ENCODE measurements at regions not wholly inside any gene's neighbourhood (a gene's known extent, or its start where the extent isn't known, plus 50 kb on each side); places are given as distances from the start of the nearest gene placed in this dataset.
A peak's percentile ranks its signal among the peaks of the same experiment; 100 is the strongest.

GRCh38 chr4:181006499-181007260 is 1236.5 kb upstream of the TENM3 start:
- no peaks in the 10 kb centered on the region for H3K27me3 ChIP-seq
- no peak for DNase-seq (ENCODE audit: extremely low spot score in 2 of 2)
- H3K4me1 ChIP-seq: peaks cover 10% of the 10 kb centered on the region
- H3K36me3 ChIP-seq: no peaks in the 10 kb centered on the region
- H3K4me3 ChIP-seq: peak overlapping the region in 1 of 2 donors; percentile 18
- intact Hi-C loops (cut with DNase I): no loop called here
- TF ChIP-seq CTCF (IDR thresholded peaks at IDR 0.05) (no peak), POLR2AphosphoS5 (IDR thresholded peaks at IDR 0.05; ENCODE audit: insufficient read depth in 1 of 2, low read depth in 1 of 2) (no peak), POLR2A (IDR thresholded peaks at IDR 0.05) (no peak)
- H3K27ac ChIP-seq: no peak overlapping the region
- H3K9me3 ChIP-seq: no peaks in the 10 kb centered on the region

GRCh38 chr4:181007751-181008150 is 1235.5 kb upstream of the TENM3 start:
- Histone ChIP-seq H3K27ac (no peak overlapping the region), H3K4me3 (no peak overlapping the region), H3K4me1 (peaks cover 10% of the 10 kb centered on the region), H3K9me3 (no peaks in the 10 kb centered on the region), H3K36me3 (no peaks in the 10 kb centered on the region), H3K27me3 (no peaks in the 10 kb centered on the region)
- no peak for TF ChIP-seq POLR2AphosphoS5 (IDR thresholded peaks at IDR 0.05; ENCODE audit: insufficient read depth in 1 of 2, low read depth in 1 of 2)
- TF ChIP-seq CTCF (IDR thresholded peaks at IDR 0.05): no peak
- no peak for TF ChIP-seq POLR2A (IDR thresholded peaks at IDR 0.05)
- intact Hi-C loops (cut with DNase I): no loop called here
- no peak for DNase-seq (ENCODE audit: extremely low spot score in 2 of 2)

GRCh38 chr4:181008164-181008563 is 1235.0 kb upstream of the TENM3 start:
- no peaks in the 10 kb centered on the region for H3K36me3 ChIP-seq
- intact Hi-C loops (cut with DNase I): no loop called here

GRCh38 chr4:181013162-181013561 is 1230.0 kb upstream of the TENM3 start:
- Histone ChIP-seq H3K9me3 (no peaks in the 10 kb centered on the region), H3K4me1 (no peaks in the 10 kb centered on the region), H3K36me3 (no peaks in the 10 kb centered on the region), H3K27me3 (no peaks in the 10 kb centered on the region), H3K27ac (no peak overlapping the region), H3K4me3 (no peak overlapping the region)
- DNase-seq (ENCODE audit: extremely low spot score in 2 of 2): no peak
- intact Hi-C loops (cut with DNase I): no loop called here
- TF ChIP-seq CTCF (IDR thresholded peaks at IDR 0.05): no peak
- TF ChIP-seq POLR2AphosphoS5 (IDR thresholded peaks at IDR 0.05; ENCODE audit: insufficient read depth in 1 of 2, low read depth in 1 of 2): no peak
- no peak for TF ChIP-seq POLR2A (IDR thresholded peaks at IDR 0.05)

More at GRCh38 chr4:181008164-181008563, 1235.0 kb upstream of the TENM3 start:
- Histone ChIP-seq H3K27me3 (no peaks in the 10 kb centered on the region), H3K4me3 (no peak overlapping the region), H3K9me3 (no peaks in the 10 kb centered on the region), H3K27ac (no peak overlapping the region), H3K4me1 (peaks cover 10% of the 10 kb centered on the region)
- no peak for DNase-seq (ENCODE audit: extremely low spot score in 2 of 2)
- TF ChIP-seq CTCF (IDR thresholded peaks at IDR 0.05): no peak
- TF ChIP-seq POLR2AphosphoS5 (IDR thresholded peaks at IDR 0.05; ENCODE audit: insufficient read depth in 1 of 2, low read depth in 1 of 2): no peak
- TF ChIP-seq POLR2A (IDR thresholded peaks at IDR 0.05): no peak

- DNase-seq (ENCODE audit: extremely low spot score in 2 of 2): no peak
- intact Hi-C loops (cut with DNase I): no loop called here
- TF ChIP-seq POLR2A (IDR thresholded peaks at IDR 0.05) (no peak), POLR2AphosphoS5 (IDR thresholded peaks at IDR 0.05; ENCODE audit: insufficient read depth in 1 of 2, low read depth in 1 of 2) (no peak), CTCF (IDR thresholded peaks at IDR 0.05) (no peak)
Observed at GRCh38 chr4:181017038-181017437, 1226.2 kb upstream of the TENM3 start.

More at GRCh38 chr4:181017038-181017437, 1226.2 kb upstream of the TENM3 start:
- no peaks in the 10 kb centered on the region for H3K9me3 ChIP-seq
- no peak overlapping the region for H3K4me3 ChIP-seq
- no peaks in the 10 kb centered on the region for H3K4me1 ChIP-seq
- no peaks in the 10 kb centered on the region for H3K36me3 ChIP-seq
- no peaks in the 10 kb centered on the region for H3K27me3 ChIP-seq
- H3K27ac ChIP-seq: no peak overlapping the region

All from vagina (tissue), 2 donors.